SK-N-SH (cell line): ENCODE measurements at regions not wholly inside any gene's neighbourhood (a gene's known extent, or its start where the extent isn't known, plus 50 kb on each side); places are given as distances from the start of the nearest gene placed in this dataset.

ENCODE experiments used
- EP300 ChIP-seq, 2 experiments: IDR thresholded peaks; 2 replicates each; pipeline versions ENCODE4 v1.4.0 to v1.6.1; 2012; ENCODE audit warnings: borderline replicate concordance in 1 of 2, low read depth in 1 of 2, low read length in 1 of 2
- MEF2A ChIP-seq: IDR thresholded peaks from 2 replicates; pipeline ENCODE4 v1.4.0; 2012; ENCODE audit warnings: low read depth, borderline replicate concordance
- NRF1 ChIP-seq: IDR thresholded peaks from 2 replicates; pipeline ENCODE4 v1.6.1; 2012; ENCODE audit warnings: low read depth, mild to moderate bottlenecking, low read length
- POLR2AphosphoS5 ChIP-seq: IDR thresholded peaks from 2 replicates; pipeline ENCODE4 v1.6.1; 2012; ENCODE audit warnings: low read depth, low read length
- SMC3 ChIP-seq: IDR thresholded peaks from 2 replicates; pipeline ENCODE4 v1.6.1; 2012; ENCODE audit warnings: low read depth, low read length, improper control_type of control experiment
- TAF1 ChIP-seq: IDR thresholded peaks from 2 replicates; pipeline ENCODE4 v1.6.1; 2012; ENCODE audit warnings: low read depth, mild to moderate bottlenecking, low read length, moderate library complexity, borderline replicate concordance
- YY1 ChIP-seq: IDR thresholded peaks from 2 replicates; pipeline ENCODE4 v1.4.0; 2012; ENCODE audit warnings: low read depth, mild to moderate bottlenecking
- TF ChIP-seq, protein P1 (sequence below): fragments of 200-600 bp; sonication (generic); IDR thresholded peaks from 2 replicates; pipeline ENCODE4 v1.6.1; 2017; ENCODE audit warnings: antibody characterized with exemption, mild to moderate bottlenecking, moderate library complexity
- TF ChIP-seq, protein P2 (sequence below): fragments of 150-350 bp; IDR thresholded peaks from 2 replicates; pipeline ENCODE4 v1.6.1; 2017; ENCODE audit warnings: antibody characterized with exemption, low read length, low read depth, borderline replicate concordance
- TF ChIP-seq, protein P3 (sequence below): IDR thresholded peaks from 2 replicates; pipeline ENCODE4 v1.4.0; 2012; ENCODE audit warnings: low read depth
- TF ChIP-seq, protein P4 (sequence below): IDR thresholded peaks from 2 replicates; pipeline ENCODE4 v1.6.1; 2012; ENCODE audit warnings: mild to moderate bottlenecking, low read depth, low read length, moderate library complexity

GRCh38 chr1:82520611-82521010 is 719.9 kb downstream of the ADGRL2 start:
- no peak for TF ChIP-seq YY1
- TF ChIP-seq, protein P1, sequence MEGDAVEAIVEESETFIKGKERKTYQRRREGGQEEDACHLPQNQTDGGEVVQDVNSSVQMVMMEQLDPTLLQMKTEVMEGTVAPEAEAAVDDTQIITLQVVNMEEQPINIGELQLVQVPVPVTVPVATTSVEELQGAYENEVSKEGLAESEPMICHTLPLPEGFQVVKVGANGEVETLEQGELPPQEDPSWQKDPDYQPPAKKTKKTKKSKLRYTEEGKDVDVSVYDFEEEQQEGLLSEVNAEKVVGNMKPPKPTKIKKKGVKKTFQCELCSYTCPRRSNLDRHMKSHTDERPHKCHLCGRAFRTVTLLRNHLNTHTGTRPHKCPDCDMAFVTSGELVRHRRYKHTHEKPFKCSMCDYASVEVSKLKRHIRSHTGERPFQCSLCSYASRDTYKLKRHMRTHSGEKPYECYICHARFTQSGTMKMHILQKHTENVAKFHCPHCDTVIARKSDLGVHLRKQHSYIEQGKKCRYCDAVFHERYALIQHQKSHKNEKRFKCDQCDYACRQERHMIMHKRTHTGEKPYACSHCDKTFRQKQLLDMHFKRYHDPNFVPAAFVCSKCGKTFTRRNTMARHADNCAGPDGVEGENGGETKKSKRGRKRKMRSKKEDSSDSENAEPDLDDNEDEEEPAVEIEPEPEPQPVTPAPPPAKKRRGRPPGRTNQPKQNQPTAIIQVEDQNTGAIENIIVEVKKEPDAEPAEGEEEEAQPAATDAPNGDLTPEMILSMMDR: no peak
- no peak for TF ChIP-seq SMC3
- TF ChIP-seq MEF2A: no peak
- TF ChIP-seq NRF1: no peak
- TF ChIP-seq, protein P2, sequence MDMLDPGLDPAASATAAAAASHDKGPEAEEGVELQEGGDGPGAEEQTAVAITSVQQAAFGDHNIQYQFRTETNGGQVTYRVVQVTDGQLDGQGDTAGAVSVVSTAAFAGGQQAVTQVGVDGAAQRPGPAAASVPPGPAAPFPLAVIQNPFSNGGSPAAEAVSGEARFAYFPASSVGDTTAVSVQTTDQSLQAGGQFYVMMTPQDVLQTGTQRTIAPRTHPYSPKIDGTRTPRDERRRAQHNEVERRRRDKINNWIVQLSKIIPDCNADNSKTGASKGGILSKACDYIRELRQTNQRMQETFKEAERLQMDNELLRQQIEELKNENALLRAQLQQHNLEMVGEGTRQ: no peak
- TF ChIP-seq, protein P3, sequence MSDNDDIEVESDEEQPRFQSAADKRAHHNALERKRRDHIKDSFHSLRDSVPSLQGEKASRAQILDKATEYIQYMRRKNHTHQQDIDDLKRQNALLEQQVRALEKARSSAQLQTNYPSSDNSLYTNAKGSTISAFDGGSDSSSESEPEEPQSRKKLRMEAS: no peak
- TF ChIP-seq POLR2AphosphoS5: no peak
- TF ChIP-seq EP300 (IDR thresholded peaks at IDR 0.05; ENCODE audit: borderline replicate concordance in 1 of 2, low read depth in 1 of 2, low read length in 1 of 2): no peak
- TF ChIP-seq, protein P4, sequence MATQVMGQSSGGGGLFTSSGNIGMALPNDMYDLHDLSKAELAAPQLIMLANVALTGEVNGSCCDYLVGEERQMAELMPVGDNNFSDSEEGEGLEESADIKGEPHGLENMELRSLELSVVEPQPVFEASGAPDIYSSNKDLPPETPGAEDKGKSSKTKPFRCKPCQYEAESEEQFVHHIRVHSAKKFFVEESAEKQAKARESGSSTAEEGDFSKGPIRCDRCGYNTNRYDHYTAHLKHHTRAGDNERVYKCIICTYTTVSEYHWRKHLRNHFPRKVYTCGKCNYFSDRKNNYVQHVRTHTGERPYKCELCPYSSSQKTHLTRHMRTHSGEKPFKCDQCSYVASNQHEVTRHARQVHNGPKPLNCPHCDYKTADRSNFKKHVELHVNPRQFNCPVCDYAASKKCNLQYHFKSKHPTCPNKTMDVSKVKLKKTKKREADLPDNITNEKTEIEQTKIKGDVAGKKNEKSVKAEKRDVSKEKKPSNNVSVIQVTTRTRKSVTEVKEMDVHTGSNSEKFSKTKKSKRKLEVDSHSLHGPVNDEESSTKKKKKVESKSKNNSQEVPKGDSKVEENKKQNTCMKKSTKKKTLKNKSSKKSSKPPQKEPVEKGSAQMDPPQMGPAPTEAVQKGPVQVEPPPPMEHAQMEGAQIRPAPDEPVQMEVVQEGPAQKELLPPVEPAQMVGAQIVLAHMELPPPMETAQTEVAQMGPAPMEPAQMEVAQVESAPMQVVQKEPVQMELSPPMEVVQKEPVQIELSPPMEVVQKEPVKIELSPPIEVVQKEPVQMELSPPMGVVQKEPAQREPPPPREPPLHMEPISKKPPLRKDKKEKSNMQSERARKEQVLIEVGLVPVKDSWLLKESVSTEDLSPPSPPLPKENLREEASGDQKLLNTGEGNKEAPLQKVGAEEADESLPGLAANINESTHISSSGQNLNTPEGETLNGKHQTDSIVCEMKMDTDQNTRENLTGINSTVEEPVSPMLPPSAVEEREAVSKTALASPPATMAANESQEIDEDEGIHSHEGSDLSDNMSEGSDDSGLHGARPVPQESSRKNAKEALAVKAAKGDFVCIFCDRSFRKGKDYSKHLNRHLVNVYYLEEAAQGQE: no peak
- no peak for TF ChIP-seq TAF1
